ENCODE measurements at regions not wholly inside any gene's neighbourhood (a gene's known extent, or its start where the extent isn't known, plus 50 kb on each side); places are given as distances from the start of the nearest gene placed in this dataset.

- CTCF ChIA-PET, result interaction anchor here (1.7 kb wide), 1 partner anchor 13 kb away, joined by 7 read pairs; no protein-coding TSS in a partner anchor
- no peak overlapping the region for H3K27ac ChIP-seq (ENCODE audit: extremely low read depth, low read depth, low read length)
- POLR2A ChIA-PET, result no interaction called here
- H3K4me1 ChIP-seq (ENCODE audit: control insufficient read depth, insufficient read depth, low read length), result no peaks in the 10 kb centered on the region
- H3K36me3 ChIP-seq (ENCODE audit: control insufficient read depth in 2 of 2, insufficient read depth in 1 of 2, low read length in 2 of 2), result no peaks in the 10 kb centered on the region
- no peaks in the 10 kb centered on the region for H3K9me3 ChIP-seq (ENCODE audit: control insufficient read depth, insufficient read depth, low read depth, low read length)
- no peak overlapping the region for H3K4me3 ChIP-seq (ENCODE audit: low read depth, low read length)
- TF ChIP-seq, protein P1, sequence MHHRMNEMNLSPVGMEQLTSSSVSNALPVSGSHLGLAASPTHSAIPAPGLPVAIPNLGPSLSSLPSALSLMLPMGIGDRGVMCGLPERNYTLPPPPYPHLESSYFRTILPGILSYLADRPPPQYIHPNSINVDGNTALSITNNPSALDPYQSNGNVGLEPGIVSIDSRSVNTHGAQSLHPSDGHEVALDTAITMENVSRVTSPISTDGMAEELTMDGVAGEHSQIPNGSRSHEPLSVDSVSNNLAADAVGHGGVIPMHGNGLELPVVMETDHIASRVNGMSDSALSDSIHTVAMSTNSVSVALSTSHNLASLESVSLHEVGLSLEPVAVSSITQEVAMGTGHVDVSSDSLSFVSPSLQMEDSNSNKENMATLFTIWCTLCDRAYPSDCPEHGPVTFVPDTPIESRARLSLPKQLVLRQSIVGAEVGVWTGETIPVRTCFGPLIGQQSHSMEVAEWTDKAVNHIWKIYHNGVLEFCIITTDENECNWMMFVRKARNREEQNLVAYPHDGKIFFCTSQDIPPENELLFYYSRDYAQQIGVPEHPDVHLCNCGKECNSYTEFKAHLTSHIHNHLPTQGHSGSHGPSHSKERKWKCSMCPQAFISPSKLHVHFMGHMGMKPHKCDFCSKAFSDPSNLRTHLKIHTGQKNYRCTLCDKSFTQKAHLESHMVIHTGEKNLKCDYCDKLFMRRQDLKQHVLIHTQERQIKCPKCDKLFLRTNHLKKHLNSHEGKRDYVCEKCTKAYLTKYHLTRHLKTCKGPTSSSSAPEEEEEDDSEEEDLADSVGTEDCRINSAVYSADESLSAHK (tag by site-specific recombination; IDR thresholded peaks at IDR 0.05), result no peak
- TF ChIP-seq ZNF623 (tag by site-specific recombination; IDR thresholded peaks at IDR 0.05) (no peak), OVOL3 (tag by site-specific recombination; IDR thresholded peaks at IDR 0.05) (no peak), ZNF10 (tag by site-specific recombination; IDR thresholded peaks at IDR 0.05) (no peak), YY2 (tag by site-specific recombination; IDR thresholded peaks at IDR 0.05) (no peak), ZBTB26 (tag by site-specific recombination; optimal IDR thresholded peaks at IDR 0.05) (no peak), ZNF394 (tag by site-specific recombination; IDR thresholded peaks at IDR 0.05; ENCODE audit: borderline replicate concordance) (no peak), ZNF23 (tag by site-specific recombination; IDR thresholded peaks at IDR 0.05; ENCODE audit: borderline replicate concordance) (no peak), ZNF174 (tag by site-specific recombination; IDR thresholded peaks at IDR 0.05) (no peak), ZNF561 (tag by site-specific recombination; IDR thresholded peaks at IDR 0.05; ENCODE audit: borderline replicate concordance) (no peak)
- TF ChIP-seq, protein P2, sequence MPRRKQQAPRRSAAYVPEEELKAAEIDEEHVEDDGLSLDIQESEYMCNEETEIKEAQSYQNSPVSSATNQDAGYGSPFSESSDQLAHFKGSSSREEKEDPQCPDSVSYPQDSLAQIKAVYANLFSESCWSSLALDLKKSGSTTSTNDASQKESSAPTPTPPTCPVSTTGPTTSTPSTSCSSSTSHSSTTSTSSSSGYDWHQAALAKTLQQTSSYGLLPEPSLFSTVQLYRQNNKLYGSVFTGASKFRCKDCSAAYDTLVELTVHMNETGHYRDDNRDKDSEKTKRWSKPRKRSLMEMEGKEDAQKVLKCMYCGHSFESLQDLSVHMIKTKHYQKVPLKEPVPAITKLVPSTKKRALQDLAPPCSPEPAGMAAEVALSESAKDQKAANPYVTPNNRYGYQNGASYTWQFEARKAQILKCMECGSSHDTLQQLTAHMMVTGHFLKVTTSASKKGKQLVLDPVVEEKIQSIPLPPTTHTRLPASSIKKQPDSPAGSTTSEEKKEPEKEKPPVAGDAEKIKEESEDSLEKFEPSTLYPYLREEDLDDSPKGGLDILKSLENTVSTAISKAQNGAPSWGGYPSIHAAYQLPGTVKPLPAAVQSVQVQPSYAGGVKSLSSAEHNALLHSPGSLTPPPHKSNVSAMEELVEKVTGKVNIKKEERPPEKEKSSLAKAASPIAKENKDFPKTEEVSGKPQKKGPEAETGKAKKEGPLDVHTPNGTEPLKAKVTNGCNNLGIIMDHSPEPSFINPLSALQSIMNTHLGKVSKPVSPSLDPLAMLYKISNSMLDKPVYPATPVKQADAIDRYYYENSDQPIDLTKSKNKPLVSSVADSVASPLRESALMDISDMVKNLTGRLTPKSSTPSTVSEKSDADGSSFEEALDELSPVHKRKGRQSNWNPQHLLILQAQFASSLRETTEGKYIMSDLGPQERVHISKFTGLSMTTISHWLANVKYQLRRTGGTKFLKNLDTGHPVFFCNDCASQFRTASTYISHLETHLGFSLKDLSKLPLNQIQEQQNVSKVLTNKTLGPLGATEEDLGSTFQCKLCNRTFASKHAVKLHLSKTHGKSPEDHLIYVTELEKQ (tag by site-specific recombination; IDR thresholded peaks at IDR 0.05; ENCODE audit: borderline replicate concordance), result no peak
- TF ChIP-seq, protein P3, sequence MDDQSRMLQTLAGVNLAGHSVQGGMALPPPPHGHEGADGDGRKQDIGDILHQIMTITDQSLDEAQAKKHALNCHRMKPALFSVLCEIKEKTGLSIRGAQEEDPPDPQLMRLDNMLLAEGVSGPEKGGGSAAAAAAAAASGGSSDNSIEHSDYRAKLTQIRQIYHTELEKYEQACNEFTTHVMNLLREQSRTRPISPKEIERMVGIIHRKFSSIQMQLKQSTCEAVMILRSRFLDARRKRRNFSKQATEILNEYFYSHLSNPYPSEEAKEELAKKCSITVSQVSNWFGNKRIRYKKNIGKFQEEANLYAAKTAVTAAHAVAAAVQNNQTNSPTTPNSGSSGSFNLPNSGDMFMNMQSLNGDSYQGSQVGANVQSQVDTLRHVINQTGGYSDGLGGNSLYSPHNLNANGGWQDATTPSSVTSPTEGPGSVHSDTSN (CRISPR knock-in tag; IDR thresholded peaks at IDR 0.05), result no peak
These were observed 165.4 kb downstream of the CDH26 start for GRCh38 chr20:60123652-60124051.

DNA sequence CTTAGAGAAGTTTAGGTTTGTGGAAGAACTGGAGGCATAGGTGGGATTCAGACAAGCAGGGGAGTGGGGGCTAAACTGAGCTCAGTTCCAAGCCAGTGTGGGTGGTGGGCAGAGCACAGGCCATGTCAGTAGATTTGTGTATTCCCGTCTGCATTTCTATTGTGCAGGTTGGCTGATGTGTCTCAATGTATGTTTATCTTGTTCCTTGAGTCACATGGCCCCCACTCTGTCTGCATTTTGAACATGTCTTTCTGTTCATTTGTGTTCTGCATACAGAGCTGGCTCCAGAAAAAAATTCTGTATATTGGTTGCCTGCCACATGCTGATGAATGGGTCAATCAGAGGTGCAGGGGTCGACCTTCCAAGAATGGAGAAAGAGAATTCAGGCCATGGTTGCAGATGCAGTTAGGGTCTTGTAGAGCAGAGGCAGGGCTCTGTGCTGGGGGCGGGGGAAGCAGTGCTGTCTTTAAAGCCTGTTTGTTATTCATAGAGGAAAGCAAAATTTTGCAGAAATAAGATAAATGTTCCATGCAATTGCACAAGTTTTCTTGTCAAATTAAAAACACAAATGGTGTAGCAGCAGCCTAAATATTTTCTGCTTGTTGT lies 166.7 kb downstream of the CDH26 start:
- no peak overlapping the region for H3K27ac ChIP-seq (ENCODE audit: extremely low read depth, low read depth, low read length)
- no peak overlapping the region for H3K4me3 ChIP-seq (ENCODE audit: low read depth, low read length)
- no peaks in the 10 kb centered on the region for H3K36me3 ChIP-seq (ENCODE audit: control insufficient read depth in 2 of 2, insufficient read depth in 1 of 2, low read length in 2 of 2)
- ChIA-PET POLR2A (no interaction called here), CTCF (no interaction called here)
- H3K9me3 ChIP-seq (ENCODE audit: control insufficient read depth, insufficient read depth, low read depth, low read length), result no peaks in the 10 kb centered on the region
- no peaks in the 10 kb centered on the region for H3K4me1 ChIP-seq (ENCODE audit: control insufficient read depth, insufficient read depth, low read length)
- TF ChIP-seq ZNF202 (tag by site-specific recombination; IDR thresholded peaks at IDR 0.05; ENCODE audit: borderline replicate concordance), result no peak

Measured in HEK293 (cell line).